Activated CD8-positive, alpha-beta T cell treated with anti-CD3 and anti-CD28 coated beads, Interleukin-2, amount 10 ng/mL, durations not matched to agents 7 days and 5 days (primary cell): ENCODE measurements at regions not wholly inside any gene's neighbourhood (a gene's known extent, or its start where the extent isn't known, plus 50 kb on each side); places are given as distances from the start of the nearest gene placed in this dataset.

Source experiments
- ATAC-seq: fragments of 150-1000 bp; cut with Tn5 transposase; one replicate; pipeline ENCODE4 v1.10.0; 2021; ENCODE audit warnings: moderate library complexity
- CTCF ChIA-PET: fragments of 350-600 bp; sonication (Branson Sonifier 250); formaldehyde crosslinking; loops from one replicate; lab custom pipeline; 2021; ENCODE audit warnings: antibody characterized with exemption; lab: Charles Lee
- POLR2A ChIA-PET: fragments of 350-600 bp; sonication (Branson Sonifier 250); formaldehyde crosslinking; loops from one replicate; lab custom pipeline; 2021; ENCODE audit warnings: antibody characterized with exemption; lab: Charles Lee
- DNase-seq: peaks from one replicate; pipeline ENCODE4 v3.0.0-alpha.2; 2020
- H3K27ac Mint-ChIP-seq: one replicate; pipeline ENCODE4 v1.8.0; 2021; ENCODE audit warnings: mild to moderate bottlenecking, mixed read lengths
- H3K27me3 Mint-ChIP-seq: one replicate; pipeline ENCODE4 v1.8.0; 2021; ENCODE audit warnings: low read depth, mixed read lengths
- H3K36me3 Mint-ChIP-seq: one replicate; pipeline ENCODE4 v1.8.0; 2021; ENCODE audit warnings: low read depth, mixed read lengths
- H3K4me1 Mint-ChIP-seq: one replicate; pipeline ENCODE4 v1.8.0; 2021; ENCODE audit warnings: low read depth, mixed read lengths
- H3K4me3 Mint-ChIP-seq: one replicate; pipeline ENCODE4 v1.8.0; 2021; ENCODE audit warnings: mild to moderate bottlenecking, mixed read lengths
- H3K9me3 Mint-ChIP-seq: one replicate; pipeline ENCODE4 v1.8.0; 2022; ENCODE audit warnings: mixed read lengths; ENCODE audit not compliant: insufficient read depth

GRCh38 chr1:87263785-87264184, 64.9 kb upstream of the LMO4 start:
- POLR2A ChIA-PET = no interaction called here
- Mint-ChIP-seq H3K27ac (no peak overlapping the region), H3K9me3 (no peaks in the 10 kb centered on the region), H3K4me1 (no peaks in the 10 kb centered on the region), H3K27me3 (peaks cover 8% of the 10 kb centered on the region), H3K36me3 (no peaks in the 10 kb centered on the region), H3K4me3 (no peak overlapping the region)
- ATAC-seq (no peak), DNase-seq (no peak)
- CTCF ChIA-PET = no interaction called here

- H3K4me1 Mint-ChIP-seq = no peaks in the 10 kb centered on the region
- POLR2A ChIA-PET = no interaction called here
- H3K4me3 Mint-ChIP-seq = no peak overlapping the region
- no peaks in the 10 kb centered on the region for H3K36me3 Mint-ChIP-seq
- ATAC-seq (no peak), DNase-seq (no peak)
- no peak overlapping the region for H3K27ac Mint-ChIP-seq
- no peaks in the 10 kb centered on the region for H3K9me3 Mint-ChIP-seq
- CTCF ChIA-PET = no interaction called here
- H3K27me3 Mint-ChIP-seq = peaks cover 8% of the 10 kb centered on the region
Measured at GRCh38 chr1:87264976-87265375, 63.7 kb upstream of the LMO4 start.

GRCh38 chr1:87265786-87266185, 62.9 kb upstream of the LMO4 start:
- ChIA-PET CTCF (no interaction called here), POLR2A (no interaction called here)
- no peak for ATAC-seq
- Mint-ChIP-seq H3K27ac (no peak overlapping the region), H3K27me3 (peaks cover 8% of the 10 kb centered on the region), H3K36me3 (no peaks in the 10 kb centered on the region), H3K4me1 (no peaks in the 10 kb centered on the region), H3K9me3 (no peaks in the 10 kb centered on the region), H3K4me3 (no peak overlapping the region)
- DNase-seq = no peak

- ChIA-PET POLR2A (no interaction called here), CTCF (no interaction called here)
- Mint-ChIP-seq H3K27me3 (peaks cover 10% of the 10 kb centered on the region), H3K9me3 (no peaks in the 10 kb centered on the region), H3K27ac (no peak overlapping the region), H3K4me1 (no peaks in the 10 kb centered on the region), H3K36me3 (no peaks in the 10 kb centered on the region), H3K4me3 (no peak overlapping the region)
- ATAC-seq = no peak
- no peak for DNase-seq
Measured at GRCh38 chr1:87268111-87268510, 60.6 kb upstream of the LMO4 start.

- ATAC-seq (no peak), DNase-seq (no peak)
- Mint-ChIP-seq H3K27ac (no peak overlapping the region), H3K27me3 (peaks cover 10% of the 10 kb centered on the region), H3K4me1 (no peaks in the 10 kb centered on the region), H3K36me3 (no peaks in the 10 kb centered on the region), H3K9me3 (no peaks in the 10 kb centered on the region), H3K4me3 (no peak overlapping the region)
- ChIA-PET POLR2A (no interaction called here), CTCF (no interaction called here)
Measured at GRCh38 chr1:87269921-87270320, 58.8 kb upstream of the LMO4 start.

- Mint-ChIP-seq H3K9me3 (no peaks in the 10 kb centered on the region), H3K36me3 (no peaks in the 10 kb centered on the region), H3K27ac (no peak overlapping the region), H3K4me1 (no peaks in the 10 kb centered on the region), H3K27me3 (peaks cover 2% of the 10 kb centered on the region), H3K4me3 (no peak overlapping the region)
- ATAC-seq (no peak), DNase-seq (no peak)
- POLR2A ChIA-PET = no interaction called here
- CTCF ChIA-PET = no interaction called here
Measured at GRCh38 chr1:87273291-87273690, 55.4 kb upstream of the LMO4 start.

- ChIA-PET CTCF (no interaction called here), POLR2A (no interaction called here)
- no peak overlapping the region for H3K4me3 Mint-ChIP-seq
- no peak for DNase-seq
- no peak overlapping the region for H3K27ac Mint-ChIP-seq
- ATAC-seq = no peak
- H3K4me1 Mint-ChIP-seq = no peaks in the 10 kb centered on the region
- peaks cover 4% of the 10 kb centered on the region for H3K27me3 Mint-ChIP-seq
- H3K9me3 Mint-ChIP-seq = no peaks in the 10 kb centered on the region
- H3K36me3 Mint-ChIP-seq = no peaks in the 10 kb centered on the region
Measured at GRCh38 chr1:87274851-87275250, 53.8 kb upstream of the LMO4 start.

- Mint-ChIP-seq H3K4me3 (no peak overlapping the region), H3K27me3 (peaks cover 3% of the 10 kb centered on the region), H3K27ac (no peak overlapping the region), H3K9me3 (no peaks in the 10 kb centered on the region), H3K4me1 (no peaks in the 10 kb centered on the region), H3K36me3 (no peaks in the 10 kb centered on the region)
- ChIA-PET POLR2A (no interaction called here), CTCF (interaction anchor here (1.1 kb wide), 1 partner anchor 57 kb away, joined by 3 read pairs; no protein-coding TSS in a partner anchor)
- DNase-seq (no peak), ATAC-seq (no peak)
Measured at GRCh38 chr1:87278825-87279535, 49.7 kb upstream of the LMO4 start.
